ENCODE measurements at regions not wholly inside any gene's neighbourhood (a gene's known extent, or its start where the extent isn't known, plus 50 kb on each side); places are given as distances from the start of the nearest gene placed in this dataset.

DNA sequence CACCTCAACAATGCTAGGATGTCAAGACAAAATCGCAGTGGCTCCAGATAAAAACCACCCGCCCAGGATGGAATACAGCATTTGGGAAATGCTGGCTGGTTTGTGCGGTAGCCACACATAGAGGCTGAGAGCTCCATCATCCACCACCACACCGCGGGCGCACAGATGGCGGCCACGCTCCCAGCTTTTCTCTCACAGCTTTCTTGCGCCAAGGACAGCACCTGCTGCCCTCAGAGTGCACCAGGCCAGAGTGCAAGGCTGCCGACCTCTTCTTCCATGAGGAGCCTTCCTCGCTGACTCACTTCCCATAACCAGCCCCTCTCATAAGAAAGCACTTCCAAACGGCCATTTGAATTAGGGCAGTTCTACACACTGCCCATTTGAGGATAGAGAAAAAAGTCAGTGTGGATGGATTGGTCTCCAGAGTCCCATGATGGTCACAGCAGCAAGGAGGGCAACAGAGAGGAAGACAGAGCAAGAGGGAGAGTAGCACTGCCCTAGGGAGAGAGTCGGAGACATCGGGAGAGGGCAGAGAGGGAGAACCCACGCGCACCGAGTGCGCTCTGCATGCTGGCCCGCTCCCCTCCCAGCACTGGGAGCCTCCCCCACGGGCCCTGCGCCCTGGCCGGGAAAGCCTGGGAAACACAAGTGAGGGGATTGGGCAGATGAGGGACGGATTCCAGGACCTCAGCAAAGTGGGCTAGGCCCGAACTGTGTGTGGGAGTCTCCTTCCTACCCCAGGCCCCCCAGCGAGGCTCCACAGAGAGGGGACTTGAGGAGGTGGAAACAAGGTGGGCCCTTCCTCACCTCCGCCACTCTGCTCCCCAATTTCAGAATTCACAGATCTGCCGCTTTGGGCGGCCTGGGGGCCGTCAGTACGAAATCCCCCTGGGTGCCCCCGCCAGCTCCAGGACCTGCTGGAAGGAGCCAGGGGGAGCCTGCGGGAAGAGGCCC, 156.9 kb downstream of the USP12 start:
- DNase-seq (ENCODE audit: low spot score) (peak; percentile 27), ATAC-seq (no peak)

DNA sequence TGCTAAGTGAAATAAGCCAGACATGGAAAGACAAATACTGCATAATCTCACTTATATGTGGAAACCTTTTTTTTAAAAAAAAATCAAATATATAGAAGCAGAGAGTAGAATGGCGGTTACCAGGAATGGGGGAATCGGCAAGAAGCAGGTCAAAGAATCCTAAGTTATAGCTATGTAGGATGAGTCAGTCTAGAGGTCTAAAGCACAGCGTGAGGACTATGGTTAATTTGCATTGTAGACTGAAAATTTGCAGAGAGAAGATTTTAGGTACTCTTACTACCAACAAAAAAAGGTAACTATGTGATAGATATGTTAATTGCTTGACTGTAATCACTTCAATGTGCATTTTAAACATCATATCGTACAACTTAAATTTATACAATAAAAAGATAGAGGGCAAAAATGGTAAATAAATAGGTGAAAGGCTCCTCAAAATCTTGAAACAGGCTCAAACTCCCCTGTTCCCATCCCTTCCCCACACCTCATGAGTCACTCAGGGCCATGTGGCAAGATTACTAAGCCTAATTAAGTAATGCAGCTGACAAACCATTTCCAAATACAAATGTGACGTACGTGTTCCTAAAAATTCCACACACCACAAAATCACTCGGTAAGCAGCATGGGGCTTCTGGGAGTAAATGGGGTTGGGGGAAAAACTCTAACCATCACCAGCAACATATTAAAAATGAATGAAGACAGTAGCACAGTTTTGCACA, 159.0 kb downstream of the USP12 start:
- ATAC-seq (no peak), DNase-seq (ENCODE audit: low spot score) (no peak)

DNA sequence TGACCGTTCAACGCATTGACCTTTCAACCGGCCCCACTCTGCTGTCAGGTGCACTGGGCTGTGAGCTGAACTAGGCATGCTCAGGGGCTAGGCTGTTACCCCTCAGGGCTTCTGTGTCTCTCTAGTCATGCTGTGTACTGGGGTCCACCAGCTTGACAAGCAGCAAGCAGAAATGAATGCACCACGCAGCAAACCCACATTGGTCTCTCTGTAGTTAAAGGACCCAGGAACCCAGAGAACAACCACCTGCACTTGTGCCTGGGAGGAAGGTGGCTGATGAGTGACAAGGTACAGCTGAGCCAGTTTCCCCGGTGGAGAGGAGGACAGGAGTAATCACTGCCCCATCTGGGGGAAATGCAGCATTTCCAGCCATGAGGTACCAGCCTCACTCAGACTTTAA, 159.9 kb downstream of the USP12 start:
- DNase-seq (ENCODE audit: low spot score): peak; percentile 24

DNA sequence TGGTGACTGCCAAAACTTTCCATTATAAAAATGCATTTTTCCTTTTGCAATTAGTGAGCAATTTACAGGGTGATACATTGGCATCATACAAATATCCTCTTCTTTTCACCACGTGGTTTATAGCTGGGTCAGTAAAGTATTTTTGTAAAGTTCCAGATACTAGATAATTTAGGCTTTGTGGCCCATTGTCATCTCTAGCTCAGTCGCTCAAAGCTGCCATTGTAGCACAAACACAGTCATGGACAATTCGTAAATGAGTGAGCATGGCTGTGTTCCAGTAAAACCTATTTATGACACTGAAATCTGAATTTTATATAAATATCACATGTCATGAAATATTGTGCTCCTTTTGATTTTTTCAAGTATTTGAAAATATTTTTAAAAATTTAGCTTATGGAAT, 162.9 kb downstream of the USP12 start:
- DNase-seq (ENCODE audit: low spot score) (no peak), ATAC-seq (no peak)

More for the DNA sequence above, 159.9 kb downstream of the USP12 start:
- ATAC-seq: no peak

DNA sequence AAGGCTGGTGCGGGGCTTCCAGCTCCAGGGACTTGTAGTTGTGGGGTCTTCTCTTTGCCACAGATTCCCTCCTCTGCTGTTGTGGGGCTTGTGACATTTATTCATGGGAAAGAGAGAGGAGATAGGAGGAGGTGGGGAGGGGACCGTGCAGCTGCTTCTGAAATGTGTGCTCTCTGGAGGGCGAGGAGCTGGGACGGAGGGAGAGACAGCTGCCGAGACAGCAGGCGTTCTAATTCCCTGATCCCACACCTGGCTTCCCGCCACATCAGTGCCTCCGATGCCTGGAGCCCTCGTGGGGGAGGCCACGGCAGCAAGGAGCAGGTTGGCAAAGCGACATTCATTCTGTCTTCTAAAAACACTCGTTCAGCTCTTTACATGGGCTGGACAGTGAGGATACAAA, 164.4 kb downstream of the USP12 start:
- no peak for ATAC-seq
- peak; percentile 37 for DNase-seq (ENCODE audit: low spot score)

DNA sequence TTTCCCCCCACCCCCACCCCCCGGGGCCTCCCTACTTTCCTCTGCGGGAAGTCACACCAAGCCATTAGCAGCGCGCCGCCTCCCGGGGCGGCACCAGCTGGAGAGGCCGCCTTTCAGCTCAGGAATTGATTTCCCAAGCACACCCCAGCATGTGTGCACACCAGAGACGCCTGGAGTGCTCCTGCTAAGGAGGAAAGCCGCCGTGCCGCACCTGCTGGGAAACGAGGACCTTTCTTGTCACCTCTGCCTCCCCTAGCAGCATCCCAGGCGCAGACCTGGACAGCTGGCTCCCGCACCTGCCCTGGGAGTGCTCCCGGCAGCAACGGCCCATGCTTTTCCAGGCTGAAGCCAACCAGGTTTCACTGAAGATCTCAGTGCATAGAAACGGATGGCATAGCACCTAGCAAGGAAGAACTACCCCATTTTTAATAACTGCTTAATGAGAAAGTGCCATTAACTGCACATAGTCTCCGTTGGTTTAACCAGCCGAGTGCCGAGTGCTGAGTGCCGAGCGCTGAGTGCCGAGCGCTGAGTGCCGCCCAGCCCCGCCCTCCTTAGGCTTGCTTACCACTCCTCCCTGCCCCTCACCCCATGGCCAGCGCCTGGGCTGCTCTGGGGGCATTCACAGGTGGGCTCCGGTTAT, 165.0 kb downstream of the USP12 start:
- peak; percentile 49 for DNase-seq (ENCODE audit: low spot score)

DNA sequence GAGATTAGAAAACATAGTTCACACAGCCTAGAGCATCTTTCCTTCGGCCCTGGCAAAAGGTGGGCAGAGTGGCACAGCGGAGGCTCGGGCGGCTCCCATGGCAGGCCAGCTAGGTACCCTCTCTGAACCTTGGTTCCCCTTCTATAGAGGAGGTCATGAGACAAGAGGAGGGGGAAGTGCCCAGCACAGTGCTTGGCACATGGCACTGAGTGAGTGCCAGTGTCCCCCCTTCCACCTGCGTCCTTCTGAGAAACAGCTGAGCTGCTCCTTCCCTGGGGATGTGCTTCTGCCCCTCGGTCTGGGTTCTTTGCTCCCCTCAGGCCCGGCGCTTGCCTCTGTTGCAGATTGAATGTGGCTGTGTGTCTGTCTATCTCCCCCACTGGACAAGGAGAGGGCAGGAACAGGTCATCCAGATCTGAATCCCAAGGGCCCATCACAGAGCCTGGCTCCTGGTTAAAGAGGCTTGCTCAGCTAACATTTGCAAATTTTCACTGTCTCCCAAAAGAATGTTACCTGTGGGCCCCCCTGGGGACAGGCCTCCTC, 165.6 kb downstream of the USP12 start:
- ATAC-seq (no peak), DNase-seq (ENCODE audit: low spot score) (peak; percentile 33)

More for the DNA sequence above, 165.0 kb downstream of the USP12 start:
- peak; percentile 89 for ATAC-seq

DNA sequence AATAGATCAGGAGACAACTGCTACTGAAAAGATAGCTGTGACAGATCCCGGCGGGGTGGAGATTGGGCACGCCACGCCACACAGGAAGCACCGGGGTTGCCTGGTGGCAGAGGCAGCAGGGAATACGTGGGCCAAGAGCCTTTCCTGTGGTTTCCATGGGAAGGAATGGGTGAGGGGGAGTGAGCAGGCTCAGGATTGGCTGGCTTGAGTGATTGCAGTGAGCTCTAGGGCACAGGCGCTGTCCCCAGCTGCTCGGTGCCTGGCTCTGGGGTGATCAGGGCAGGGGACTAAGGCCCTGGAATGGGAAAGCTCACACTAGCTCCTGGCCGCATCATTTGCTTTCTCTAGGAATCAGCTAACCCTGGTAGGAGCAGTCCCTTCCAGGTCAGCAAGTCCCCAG, 166.1 kb downstream of the USP12 start:
- peak; percentile 35 for DNase-seq (ENCODE audit: low spot score)
- no peak for ATAC-seq

DNA sequence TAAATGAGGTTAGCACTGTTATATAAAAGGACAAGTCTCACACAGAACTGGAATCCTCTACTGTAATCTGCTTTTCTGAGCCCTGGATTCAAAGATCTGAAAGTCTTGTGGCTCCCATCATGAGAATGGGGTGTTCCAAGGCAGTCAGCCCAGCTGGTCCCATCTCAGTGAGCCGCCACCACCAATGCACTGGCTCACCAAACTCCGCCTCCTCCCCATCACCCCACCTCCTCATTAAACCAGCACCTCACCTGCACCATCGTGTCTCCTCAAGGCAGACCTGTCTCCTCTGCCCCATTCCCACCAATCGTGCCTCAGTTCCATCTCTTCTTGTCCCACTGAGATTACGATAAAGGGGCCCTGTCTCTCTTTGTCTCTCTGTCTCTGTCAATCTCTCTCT, 166.7 kb downstream of the USP12 start:
- ATAC-seq (no peak), DNase-seq (ENCODE audit: low spot score) (peak; percentile 33)

DNA sequence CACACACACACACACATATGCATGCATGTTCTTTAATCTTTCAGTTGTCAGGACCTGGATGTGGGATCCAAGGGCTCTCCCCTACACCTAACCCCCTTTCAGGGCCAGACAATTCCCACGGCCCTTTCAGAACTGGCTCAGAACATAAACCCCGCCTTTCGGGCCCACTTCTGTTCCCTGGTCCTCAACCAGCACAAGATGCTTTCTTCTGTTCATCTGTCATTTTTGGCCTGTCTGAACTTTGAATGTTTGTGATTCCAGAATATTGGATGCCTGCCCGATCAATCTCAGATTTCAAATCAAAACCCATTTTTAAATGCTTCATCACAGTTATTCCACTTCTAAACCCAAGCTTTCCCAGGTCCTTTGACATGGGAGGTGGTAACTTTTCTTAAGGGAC, 167.3 kb downstream of the USP12 start:
- no peak for DNase-seq (ENCODE audit: low spot score)
- ATAC-seq: no peak

DNA sequence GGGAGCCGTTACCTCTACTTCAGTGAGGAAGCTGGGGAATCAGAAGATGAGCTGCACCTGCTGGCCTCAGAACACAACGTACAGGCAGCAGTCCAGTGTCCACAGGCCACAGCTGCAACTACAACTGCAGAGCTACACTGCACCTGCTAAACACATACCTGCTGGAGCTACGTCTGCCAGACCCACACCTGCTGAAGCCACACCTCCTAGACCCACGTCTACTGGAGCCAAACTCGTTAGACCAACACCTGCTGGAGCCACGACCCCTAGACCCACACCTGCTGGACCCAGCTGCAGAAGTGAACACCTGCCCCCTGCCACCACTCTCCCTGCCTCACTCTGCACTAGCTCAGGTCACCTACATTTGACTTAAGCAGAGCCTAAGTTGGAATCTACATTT, 169.9 kb downstream of the USP12 start:
- DNase-seq (ENCODE audit: low spot score) (no peak), ATAC-seq (no peak)

DNA sequence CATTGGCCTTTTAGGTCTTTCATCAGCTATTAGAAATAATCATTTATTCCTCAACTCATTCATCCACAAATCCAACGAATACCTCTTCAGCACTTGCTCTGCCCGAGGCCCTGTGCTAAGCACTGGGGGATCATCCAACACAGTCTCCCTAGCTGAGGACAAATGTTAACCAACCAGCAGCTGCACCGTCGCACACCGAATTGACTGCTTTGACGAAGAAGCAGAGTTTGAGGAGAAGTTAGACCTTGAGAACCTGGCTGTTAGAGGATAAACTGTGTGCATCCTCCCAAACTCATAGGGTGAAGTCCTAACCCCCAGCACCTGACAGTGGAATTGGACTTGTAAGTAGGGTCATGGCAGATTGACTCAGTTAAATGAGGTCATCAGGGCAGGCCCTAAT, 170.9 kb downstream of the USP12 start:
- ATAC-seq (no peak), DNase-seq (ENCODE audit: low spot score) (no peak)

DNA sequence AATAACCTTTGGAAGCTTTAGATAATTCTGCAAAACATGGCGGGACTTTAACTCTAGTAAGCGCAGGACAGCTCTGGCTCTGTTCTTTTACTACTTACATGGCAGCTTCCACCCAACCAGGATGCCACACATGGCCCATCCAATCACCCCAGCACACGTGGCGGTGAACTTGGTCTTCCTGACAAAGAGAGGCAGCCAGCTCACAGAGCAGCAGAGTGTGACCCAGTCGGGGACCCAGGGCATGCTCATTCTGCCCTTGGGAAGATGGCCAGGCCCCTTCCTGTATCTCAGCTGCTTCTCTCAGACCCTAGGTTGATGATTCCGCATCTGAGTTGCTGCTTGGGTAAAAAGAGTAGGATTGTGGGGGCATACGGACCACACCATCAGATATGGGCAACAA, 172.1 kb downstream of the USP12 start:
- no peak for DNase-seq (ENCODE audit: low spot score)
- no peak for ATAC-seq

DNA sequence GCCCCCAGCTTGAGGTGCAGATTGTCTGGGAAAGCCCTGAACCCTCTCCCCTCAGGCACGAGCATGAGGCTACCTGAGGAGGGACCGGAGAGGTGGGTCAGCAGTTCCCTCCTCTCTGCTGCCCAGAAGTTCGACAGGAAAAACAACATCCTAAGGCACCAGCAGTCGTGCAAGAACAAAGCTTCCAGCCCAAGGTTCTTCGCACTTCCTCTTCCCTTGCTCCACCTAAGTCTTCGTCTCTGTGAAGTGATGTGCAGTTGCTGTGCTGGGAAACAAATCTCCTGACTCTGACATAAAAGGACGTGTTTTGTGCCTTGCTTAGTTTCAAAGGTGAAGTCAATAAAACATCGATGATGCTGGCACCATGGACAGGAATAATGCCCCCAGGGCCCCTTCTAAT, 173.3 kb downstream of the USP12 start:
- ATAC-seq: no peak
- DNase-seq (ENCODE audit: low spot score): no peak

DNA sequence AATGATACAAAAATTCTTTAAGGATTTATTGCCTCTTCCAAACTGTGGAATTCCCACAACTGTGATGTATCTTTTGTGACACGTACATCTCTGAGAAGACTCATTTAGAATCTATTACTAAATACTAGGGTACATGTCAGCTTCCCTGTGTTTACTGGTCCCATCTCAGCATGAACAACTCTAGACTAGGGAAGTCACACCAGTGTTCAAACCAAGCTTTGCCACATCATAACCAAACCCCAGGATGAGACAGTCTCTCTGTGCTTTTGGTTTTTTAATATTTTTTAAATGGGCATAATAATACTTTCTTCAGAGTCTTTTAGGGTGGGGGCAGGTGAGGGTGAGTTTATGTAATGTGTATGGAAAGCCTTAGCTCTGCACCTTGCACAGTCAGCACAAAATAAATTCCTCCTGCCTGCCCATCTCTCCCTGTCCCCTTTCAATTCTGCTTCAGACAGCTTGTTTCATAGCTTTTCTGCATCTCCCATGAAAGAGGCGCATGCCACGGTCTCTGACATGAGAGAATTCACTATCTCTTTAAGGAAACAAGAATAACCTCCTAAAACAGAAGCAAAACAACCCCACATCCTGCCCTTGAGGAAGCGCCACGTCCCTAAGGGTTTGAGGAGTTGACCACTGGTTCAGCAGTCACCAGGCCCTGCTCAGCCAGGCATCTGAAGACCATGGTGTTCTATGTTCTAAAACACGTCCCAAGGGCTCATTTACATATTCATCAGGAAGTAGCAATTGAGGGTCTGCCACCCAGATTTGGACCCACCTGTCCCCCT, 174.5 kb downstream of the USP12 start:
- no peak for DNase-seq (ENCODE audit: low spot score)
- ATAC-seq: no peak

DNA sequence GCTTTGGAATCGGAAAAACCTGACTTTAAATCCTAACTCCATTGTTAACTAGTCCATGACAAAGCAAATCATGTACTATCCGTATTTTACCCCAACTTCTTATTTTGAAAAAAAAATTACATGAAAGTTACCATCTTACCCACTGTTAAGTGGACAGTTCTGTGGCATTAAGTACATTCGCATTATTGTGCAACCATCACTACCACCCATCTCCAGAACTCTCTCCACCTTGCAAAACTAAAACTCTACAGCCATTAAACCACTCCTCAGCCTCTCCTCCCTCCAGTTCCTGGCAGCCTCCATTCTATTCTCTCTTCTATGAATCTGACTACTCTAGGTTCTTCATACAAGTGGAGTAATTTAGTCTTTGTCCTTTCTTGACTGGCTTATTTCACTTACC, 176.5 kb downstream of the USP12 start:
- ATAC-seq: no peak
- DNase-seq (ENCODE audit: low spot score): no peak

DNA sequence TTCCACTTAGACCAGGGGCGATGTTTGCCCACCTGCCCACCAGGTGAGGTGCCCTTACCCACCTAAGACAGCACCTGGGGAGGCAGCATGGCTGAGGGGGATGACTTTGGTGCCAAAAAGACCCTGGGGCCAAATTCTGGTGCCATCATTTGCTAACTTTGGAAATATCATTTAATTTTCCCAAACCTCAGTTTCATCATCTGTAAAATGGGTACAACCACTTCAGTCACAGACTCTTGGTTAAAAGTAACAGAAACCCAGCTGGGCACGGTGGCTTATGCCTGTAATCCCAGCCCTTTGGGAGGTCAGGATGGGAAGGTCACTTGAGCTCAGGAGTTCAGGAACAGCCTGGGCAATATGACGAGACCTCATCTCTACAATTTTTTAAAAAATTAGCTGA, 177.8 kb downstream of the USP12 start:
- ATAC-seq (no peak), DNase-seq (ENCODE audit: low spot score) (no peak)

DNA sequence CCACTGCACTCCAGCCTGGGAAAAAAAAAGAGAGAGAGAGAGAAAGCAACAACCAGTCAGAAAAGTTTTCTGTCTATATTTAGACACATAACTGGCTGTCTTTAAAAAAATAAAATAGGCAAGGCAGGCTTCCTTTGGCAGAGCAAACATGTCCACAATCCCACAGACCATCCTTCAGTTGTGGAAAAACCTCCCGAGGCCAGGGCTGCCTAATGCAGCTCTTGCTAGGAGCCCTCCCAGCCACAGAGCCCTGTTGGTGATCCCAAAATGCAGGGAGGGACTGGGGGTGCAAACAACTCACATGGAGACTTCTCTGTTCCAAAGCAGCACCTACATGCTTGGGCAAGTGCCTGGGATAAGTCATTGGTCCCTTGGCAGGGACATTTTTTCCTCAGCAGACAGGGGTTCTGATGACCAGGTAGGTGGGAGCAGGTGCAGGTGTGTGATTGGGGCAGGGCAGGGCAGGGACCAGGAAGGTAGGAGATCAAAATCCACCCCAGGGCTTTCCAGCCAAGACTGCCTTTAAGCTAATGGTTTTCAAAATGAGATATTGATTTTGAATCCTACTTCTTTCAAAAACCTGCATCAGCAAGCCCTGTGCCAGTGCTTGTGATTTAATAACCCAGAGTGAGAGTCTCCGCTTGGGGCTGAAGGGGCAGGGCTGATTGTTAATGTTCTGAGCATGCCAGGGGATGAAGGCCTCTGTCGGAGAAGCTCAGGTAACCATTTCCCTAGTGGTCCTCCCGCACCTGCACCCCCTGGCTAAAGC, 178.5 kb downstream of the USP12 start:
- DNase-seq (ENCODE audit: low spot score): peak; percentile 52
- ATAC-seq: peak; percentile 43

DNA sequence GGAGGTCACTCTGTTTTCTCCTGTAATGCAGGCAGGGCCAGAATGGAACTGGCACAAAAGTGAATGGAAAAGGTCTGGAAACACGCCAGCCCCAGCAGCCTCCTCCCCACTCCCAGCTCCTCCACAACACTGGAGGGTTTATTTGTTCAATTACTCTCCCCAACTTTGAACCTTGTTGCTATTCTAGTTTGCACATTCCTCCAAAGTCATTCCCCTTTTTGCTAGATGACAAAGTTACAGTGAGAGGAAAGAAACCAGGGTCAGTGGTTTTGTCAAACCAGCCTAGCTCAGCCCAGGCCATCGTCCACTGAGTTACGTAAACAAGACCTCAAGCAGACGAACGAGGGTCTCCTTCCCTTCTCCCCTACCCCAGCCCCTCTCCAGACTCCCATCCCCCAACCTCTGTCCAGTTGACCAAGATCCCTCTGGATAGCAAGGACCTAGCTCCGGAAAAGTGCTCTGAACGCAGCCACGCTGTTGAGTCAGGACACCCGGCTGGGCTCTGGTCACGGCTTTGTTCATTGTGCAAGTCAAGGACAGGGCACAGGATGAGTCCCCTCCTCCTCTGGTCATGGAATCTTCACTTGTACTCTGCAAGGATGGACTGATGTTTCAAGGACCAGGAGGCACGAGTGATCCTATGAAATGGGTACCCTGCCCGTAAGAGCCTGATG, 180.0 kb downstream of the USP12 start:
- ATAC-seq: peak; percentile 63
- peak; percentile 84 for DNase-seq (ENCODE audit: low spot score)
